ENCODE measurements at regions not wholly inside any gene's neighbourhood (a gene's known extent, or its start where the extent isn't known, plus 50 kb on each side); places are given as distances from the start of the nearest gene placed in this dataset.

DNA sequence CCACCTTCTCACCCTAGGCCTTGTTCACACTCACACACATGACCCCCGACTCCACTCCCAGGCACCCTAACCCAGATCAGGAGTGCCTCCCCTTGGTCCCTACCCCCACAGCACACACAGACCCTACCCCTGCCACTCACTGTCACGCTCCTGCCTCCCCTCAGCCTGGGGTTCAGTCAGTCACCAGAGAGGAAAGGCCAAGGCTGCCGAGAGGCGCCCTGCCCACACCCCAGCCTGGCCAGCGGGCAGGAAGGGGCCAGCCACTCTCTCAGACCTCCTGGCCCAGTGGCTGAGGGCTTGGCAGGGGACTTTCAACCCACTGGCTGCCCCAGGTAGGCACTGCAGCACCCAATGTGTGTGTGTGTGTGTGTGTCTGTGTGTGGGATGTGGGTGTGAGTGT lies 122.4 kb upstream of the MVB12B start:
- TF ChIP-seq, protein P1, sequence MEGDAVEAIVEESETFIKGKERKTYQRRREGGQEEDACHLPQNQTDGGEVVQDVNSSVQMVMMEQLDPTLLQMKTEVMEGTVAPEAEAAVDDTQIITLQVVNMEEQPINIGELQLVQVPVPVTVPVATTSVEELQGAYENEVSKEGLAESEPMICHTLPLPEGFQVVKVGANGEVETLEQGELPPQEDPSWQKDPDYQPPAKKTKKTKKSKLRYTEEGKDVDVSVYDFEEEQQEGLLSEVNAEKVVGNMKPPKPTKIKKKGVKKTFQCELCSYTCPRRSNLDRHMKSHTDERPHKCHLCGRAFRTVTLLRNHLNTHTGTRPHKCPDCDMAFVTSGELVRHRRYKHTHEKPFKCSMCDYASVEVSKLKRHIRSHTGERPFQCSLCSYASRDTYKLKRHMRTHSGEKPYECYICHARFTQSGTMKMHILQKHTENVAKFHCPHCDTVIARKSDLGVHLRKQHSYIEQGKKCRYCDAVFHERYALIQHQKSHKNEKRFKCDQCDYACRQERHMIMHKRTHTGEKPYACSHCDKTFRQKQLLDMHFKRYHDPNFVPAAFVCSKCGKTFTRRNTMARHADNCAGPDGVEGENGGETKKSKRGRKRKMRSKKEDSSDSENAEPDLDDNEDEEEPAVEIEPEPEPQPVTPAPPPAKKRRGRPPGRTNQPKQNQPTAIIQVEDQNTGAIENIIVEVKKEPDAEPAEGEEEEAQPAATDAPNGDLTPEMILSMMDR (IDR thresholded peaks at IDR 0.05): no peak
- no peak for TF ChIP-seq POLR2A (IDR thresholded peaks at IDR 0.05)
